SW480 (cell line): ENCODE measurements at regions not wholly inside any gene's neighbourhood (a gene's known extent, or its start where the extent isn't known, plus 50 kb on each side); places are given as distances from the start of the nearest gene placed in this dataset.
A peak's percentile ranks its signal among the peaks of the same experiment; 100 is the strongest.

Source experiments
- DNase-seq: peaks from one replicate; pipeline ENCODE4 v3.0.0-alpha.2; 2016; ENCODE audit warnings: low spot score

GRCh38 chr10:130904676-130905075 lies 406.8 kb downstream of the TCERG1L start:
- DNase-seq, result no peak

- no peak for DNase-seq
These were observed 406.1 kb downstream of the TCERG1L start for GRCh38 chr10:130905386-130905785.

- DNase-seq, result no peak
These were observed 405.6 kb downstream of the TCERG1L start for GRCh38 chr10:130905921-130906320.

GRCh38 chr10:130910848-130911247 lies 400.7 kb downstream of the TCERG1L start:
- no peak for DNase-seq

GRCh38 chr10:130913844-130914243 lies 397.7 kb downstream of the TCERG1L start:
- no peak for DNase-seq

- no peak for DNase-seq
These were observed 397.2 kb downstream of the TCERG1L start for GRCh38 chr10:130914367-130914766.

- no peak for DNase-seq
These were observed 396.5 kb downstream of the TCERG1L start for GRCh38 chr10:130915065-130915464.

- no peak for DNase-seq
These were observed 390.1 kb downstream of the TCERG1L start for GRCh38 chr10:130921461-130921860.

GRCh38 chr10:130921911-130922440 lies 389.5 kb downstream of the TCERG1L start:
- DNase-seq, result no peak

- no peak for DNase-seq
These were observed 387.9 kb downstream of the TCERG1L start for GRCh38 chr10:130923596-130923995.

GRCh38 chr10:130924138-130924819 lies 387.2 kb downstream of the TCERG1L start:
- no peak for DNase-seq

GRCh38 chr10:130926442-130926841 lies 385.1 kb downstream of the TCERG1L start:
- no peak for DNase-seq

GRCh38 chr10:130927157-130927556 lies 384.4 kb downstream of the TCERG1L start:
- DNase-seq, result no peak

GRCh38 chr10:130928306-130928705 lies 383.2 kb downstream of the TCERG1L start:
- no peak for DNase-seq

- DNase-seq, result peak; percentile 68
These were observed 381.8 kb downstream of the TCERG1L start for GRCh38 chr10:130929422-130930325.

GRCh38 chr10:130930821-130931220 lies 380.7 kb downstream of the TCERG1L start:
- DNase-seq, result no peak

GRCh38 chr10:130931256-130931655 lies 380.3 kb downstream of the TCERG1L start:
- DNase-seq, result no peak

- no peak for DNase-seq
These were observed 379.1 kb downstream of the TCERG1L start for GRCh38 chr10:130932326-130933007.

GRCh38 chr10:130933008-130933390 lies 378.5 kb downstream of the TCERG1L start:
- no peak for DNase-seq

GRCh38 chr10:130934293-130935127 lies 377.0 kb downstream of the TCERG1L start:
- no peak for DNase-seq

- no peak for DNase-seq
These were observed 376.4 kb downstream of the TCERG1L start for GRCh38 chr10:130935128-130935439.
